ENCODE measurements at regions not wholly inside any gene's neighbourhood (a gene's known extent, or its start where the extent isn't known, plus 50 kb on each side); places are given as distances from the start of the nearest gene placed in this dataset.

DNA sequence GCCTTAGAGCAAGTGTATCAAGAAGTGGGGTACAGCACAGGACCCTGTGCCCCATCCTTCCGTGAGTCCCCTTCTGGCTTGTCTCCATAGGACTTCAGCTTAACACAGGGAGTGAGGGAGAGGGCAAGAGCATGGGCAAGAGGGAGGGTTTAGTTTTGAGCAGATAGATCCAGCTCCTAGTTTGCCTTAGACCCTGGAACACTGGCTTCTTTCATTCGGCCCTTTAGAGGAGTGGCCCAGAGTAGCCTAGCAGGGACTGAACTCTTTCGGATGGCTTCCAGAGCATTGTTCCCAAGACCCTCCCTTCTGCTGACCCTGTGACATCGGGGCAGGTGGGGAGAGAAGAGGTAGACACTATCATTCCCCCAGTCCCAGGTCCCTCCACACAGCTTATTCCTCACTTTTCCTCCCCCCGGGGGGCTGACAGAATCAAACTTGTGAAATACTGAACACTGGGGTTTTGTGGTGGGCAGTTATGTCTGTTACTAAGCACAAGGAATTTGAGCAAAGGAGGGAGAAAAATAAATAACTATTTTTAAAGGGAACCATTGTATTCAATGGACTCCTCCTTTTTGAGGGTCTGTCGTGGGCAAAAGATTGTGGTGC is 289.6 kb upstream of the C2CD4B start:
- TF ChIP-seq, protein P1, sequence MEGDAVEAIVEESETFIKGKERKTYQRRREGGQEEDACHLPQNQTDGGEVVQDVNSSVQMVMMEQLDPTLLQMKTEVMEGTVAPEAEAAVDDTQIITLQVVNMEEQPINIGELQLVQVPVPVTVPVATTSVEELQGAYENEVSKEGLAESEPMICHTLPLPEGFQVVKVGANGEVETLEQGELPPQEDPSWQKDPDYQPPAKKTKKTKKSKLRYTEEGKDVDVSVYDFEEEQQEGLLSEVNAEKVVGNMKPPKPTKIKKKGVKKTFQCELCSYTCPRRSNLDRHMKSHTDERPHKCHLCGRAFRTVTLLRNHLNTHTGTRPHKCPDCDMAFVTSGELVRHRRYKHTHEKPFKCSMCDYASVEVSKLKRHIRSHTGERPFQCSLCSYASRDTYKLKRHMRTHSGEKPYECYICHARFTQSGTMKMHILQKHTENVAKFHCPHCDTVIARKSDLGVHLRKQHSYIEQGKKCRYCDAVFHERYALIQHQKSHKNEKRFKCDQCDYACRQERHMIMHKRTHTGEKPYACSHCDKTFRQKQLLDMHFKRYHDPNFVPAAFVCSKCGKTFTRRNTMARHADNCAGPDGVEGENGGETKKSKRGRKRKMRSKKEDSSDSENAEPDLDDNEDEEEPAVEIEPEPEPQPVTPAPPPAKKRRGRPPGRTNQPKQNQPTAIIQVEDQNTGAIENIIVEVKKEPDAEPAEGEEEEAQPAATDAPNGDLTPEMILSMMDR (IDR thresholded peaks at IDR 0.05): no peak
- no peak for TF ChIP-seq EZH2 (IDR thresholded peaks at IDR 0.05; ENCODE audit: borderline replicate concordance, insufficient read depth, low read depth, low read length, poor library complexity, severe bottlenecking)

Measured in B cell (primary cell).